HG02970 (cell line): ENCODE measurements at regions not wholly inside any gene's neighbourhood (a gene's known extent, or its start where the extent isn't known, plus 50 kb on each side); places are given as distances from the start of the nearest gene placed in this dataset.
"Not testable (repeated sequence)": the region's sequence is repeated elsewhere in the genome, so short reads cannot be mapped to it uniquely, and the experiment has no call there.

Experiments used
- ATAC-seq: cut with Tn5 transposase; IDR thresholded peaks from one replicate; pipeline ENCODE4 v1.9.1; 2021; ENCODE audit warnings: mild to moderate bottlenecking, moderate library complexity, moderate number of reproducible peaks; ENCODE audit not compliant: unreplicated experiment, low FRiP score

- ATAC-seq = no peak
Measured at GRCh38 chr4:97123573-97123972, 1019.7 kb downstream of the STPG2 start.

- no peak for ATAC-seq
Measured at GRCh38 chr4:97132435-97132834, 1010.8 kb downstream of the STPG2 start.

GRCh38 chr4:97134456-97134855, 1008.8 kb downstream of the STPG2 start:
- no peak for ATAC-seq

- no peak for ATAC-seq
Measured at GRCh38 chr4:97139791-97140190, 1003.5 kb downstream of the STPG2 start.

- no peak for ATAC-seq
Measured at GRCh38 chr4:97140545-97140944, 1002.7 kb downstream of the STPG2 start.

- ATAC-seq = not testable (repeated sequence)
Measured at GRCh38 chr4:97141332-97141731, 1001.9 kb downstream of the STPG2 start.

GRCh38 chr4:97142410-97142809, 1000.9 kb downstream of the STPG2 start:
- ATAC-seq = no peak

- no peak for ATAC-seq
Measured at GRCh38 chr4:97142893-97143292, 1000.4 kb downstream of the STPG2 start.

- ATAC-seq = no peak
Measured at GRCh38 chr4:97144199-97144598, 999.1 kb downstream of the STPG2 start.

GRCh38 chr4:97150966-97151365, 992.3 kb downstream of the STPG2 start:
- ATAC-seq = no peak

- no peak for ATAC-seq
Measured at GRCh38 chr4:97152149-97152548, 991.1 kb downstream of the STPG2 start.

- ATAC-seq = no peak
Measured at GRCh38 chr4:97153042-97153441, 990.2 kb downstream of the STPG2 start.

GRCh38 chr4:97159625-97160024, 983.7 kb downstream of the STPG2 start:
- no peak for ATAC-seq

- ATAC-seq = no peak
Measured at GRCh38 chr4:97185233-97185632, 958.0 kb downstream of the STPG2 start.

- ATAC-seq = no peak
Measured at GRCh38 chr4:97197106-97197505, 946.2 kb downstream of the STPG2 start.

GRCh38 chr4:97208749-97209148, 934.5 kb downstream of the STPG2 start:
- no peak for ATAC-seq

GRCh38 chr4:97215409-97215941, 927.8 kb downstream of the STPG2 start:
- no peak for ATAC-seq

GRCh38 chr4:97216046-97216445, 927.2 kb downstream of the STPG2 start:
- ATAC-seq = no peak

- no peak for ATAC-seq
Measured at GRCh38 chr4:97235521-97235920, 907.8 kb downstream of the STPG2 start.

GRCh38 chr4:97238956-97239666, 904.2 kb downstream of the STPG2 start:
- ATAC-seq = no peak

GRCh38 chr4:97239667-97239997, 903.6 kb downstream of the STPG2 start:
- no peak for ATAC-seq

- ATAC-seq = no peak
Measured at GRCh38 chr4:97252615-97253154, 890.6 kb downstream of the STPG2 start.
